Breast epithelium (tissue), 4 donors: ENCODE measurements at regions not wholly inside any gene's neighbourhood (a gene's known extent, or its start where the extent isn't known, plus 50 kb on each side); places are given as distances from the start of the nearest gene placed in this dataset.

Experiments
- DNase-seq, 2 donors: peaks; one replicate each; pipeline ENCODE4 v3.0.0-alpha.2; 2019; ENCODE audit warnings: low spot score in 2 of 2
- H3K27ac ChIP-seq, 2 donors: fragments of 200-600 bp; sonication (generic) in 1 of 2; one replicate each; pipeline ENCODE4 v1.5.1; 2016 to 2019; ENCODE audit warnings: mild to moderate bottlenecking in 1 of 2
- H3K27me3 ChIP-seq, 2 donors: fragments of 200-600 bp; sonication (generic) in 1 of 2; one replicate each; pipeline versions ENCODE4 v1.5.1 to v1.6.0; 2017 to 2019; ENCODE audit warnings: control low read depth in 1 of 2, mild to moderate bottlenecking in 1 of 2
- H3K36me3 ChIP-seq: fragments of 200-600 bp; one replicate; pipeline ENCODE4 v1.5.1; 2019
- H3K4me1 ChIP-seq, 2 donors: fragments of 200-600 bp; sonication (generic); one replicate each; pipeline ENCODE4 v1.5.1; 2016 to 2019; ENCODE audit warnings: control low read depth in 1 of 2
- H3K4me3 ChIP-seq, 3 donors: fragments of 200-600 bp; sonication (generic); 1 replicate in 2 of 3; 2 replicates in 1 of 3; pipeline ENCODE4 v1.5.1; 2016 to 2019; ENCODE audit warnings: mild to moderate bottlenecking in 3 of 3, moderate library complexity in 2 of 3
- H3K9me3 ChIP-seq, 2 donors: fragments of 200-600 bp; sonication (generic) in 1 of 2; one replicate each; pipeline ENCODE4 v1.5.1; 2016 to 2019; ENCODE audit warnings: control low read depth in 1 of 2
- CTCF ChIP-seq, 3 donors: fragments of 450-650 bp; IDR thresholded peaks; one replicate each; pipeline ENCODE4 v1.5.1; 2016 to 2017; ENCODE audit warnings: antibody characterized with exemption in 3 of 3, mild to moderate bottlenecking in 3 of 3, moderate library complexity in 3 of 3
- POLR2A ChIP-seq: fragments of 450-650 bp; IDR thresholded peaks from one replicate; pipeline ENCODE4 v1.6.1; 2016; ENCODE audit warnings: antibody characterized with exemption, mild to moderate bottlenecking, moderate library complexity
- POLR2AphosphoS5 ChIP-seq, 3 donors: sonication (generic); formaldehyde crosslinking; IDR thresholded peaks; one replicate each; pipeline ENCODE4 v1.6.1; 2017; ENCODE audit warnings: antibody characterized with exemption in 3 of 3
- intact Hi-C: fragments of 100-400 bp; cut with DNase I; formaldehyde crosslinking; loops from one replicate; pipeline ENCODE4 v1.15.1; 2023; ENCODE audit warnings: low total_unique reads

DNA sequence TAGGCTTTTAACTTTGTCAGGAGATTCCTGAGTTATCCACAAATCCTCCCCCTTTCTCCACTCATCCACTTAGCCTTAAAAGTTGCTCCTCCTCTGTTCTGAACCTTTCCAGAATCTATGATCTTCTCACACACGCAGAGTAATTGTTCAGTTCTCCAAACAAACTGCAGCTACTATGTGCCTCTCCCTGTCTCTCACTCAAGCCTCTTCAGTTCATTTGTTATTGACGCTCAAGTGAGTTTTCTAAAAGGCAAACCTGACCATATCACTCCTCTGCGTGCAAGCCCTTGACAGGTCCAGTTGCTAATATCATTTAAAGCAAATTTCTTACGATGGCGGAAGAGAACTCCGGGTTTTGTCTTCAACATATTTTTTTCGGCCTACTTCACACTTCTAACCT is 1169.7 kb upstream of the TENM4 start:
- Histone ChIP-seq H3K4me1 (no peaks in the 10 kb centered on the region), H3K27ac (no peak overlapping the region), H3K36me3 (no peaks in the 10 kb centered on the region), H3K9me3 (no peaks in the 10 kb centered on the region), H3K4me3 (no peak overlapping the region), H3K27me3 (no peaks in the 10 kb centered on the region)
- intact Hi-C loops: no loop called here
- DNase-seq: no peak
- no peak for TF ChIP-seq POLR2A
- no peak for TF ChIP-seq CTCF (IDR thresholded peaks at IDR 0.05)
- TF ChIP-seq POLR2AphosphoS5 (IDR thresholded peaks at IDR 0.05): no peak

GRCh38 chr11:80603472-80603871 is 1162.6 kb upstream of the TENM4 start:
- H3K9me3 ChIP-seq: no peaks in the 10 kb centered on the region
- H3K4me3 ChIP-seq: no peak overlapping the region
- H3K36me3 ChIP-seq: no peaks in the 10 kb centered on the region
- TF ChIP-seq POLR2A: no peak
- TF ChIP-seq CTCF (IDR thresholded peaks at IDR 0.05): no peak
- no peak for TF ChIP-seq POLR2AphosphoS5 (IDR thresholded peaks at IDR 0.05)
- intact Hi-C loops: no loop called here
- DNase-seq: no peak
- no peaks in the 10 kb centered on the region for H3K4me1 ChIP-seq
- no peak overlapping the region for H3K27ac ChIP-seq
- H3K27me3 ChIP-seq: no peaks in the 10 kb centered on the region

- DNase-seq: no peak
- no peak for TF ChIP-seq POLR2A
- no peak for TF ChIP-seq POLR2AphosphoS5 (IDR thresholded peaks at IDR 0.05)
- TF ChIP-seq CTCF (IDR thresholded peaks at IDR 0.05): no peak
- Histone ChIP-seq H3K4me1 (no peaks in the 10 kb centered on the region), H3K36me3 (no peaks in the 10 kb centered on the region), H3K9me3 (no peaks in the 10 kb centered on the region), H3K27me3 (no peaks in the 10 kb centered on the region), H3K4me3 (no peak overlapping the region), H3K27ac (no peak overlapping the region)
- intact Hi-C loops: no loop called here
These were observed 1158.1 kb upstream of the TENM4 start for GRCh38 chr11:80598905-80599304.

GRCh38 chr11:80596291-80596810 is 1155.5 kb upstream of the TENM4 start:
- Histone ChIP-seq H3K27me3 (no peaks in the 10 kb centered on the region), H3K4me1 (no peaks in the 10 kb centered on the region), H3K4me3 (no peak overlapping the region), H3K9me3 (no peaks in the 10 kb centered on the region), H3K27ac (no peak overlapping the region), H3K36me3 (no peaks in the 10 kb centered on the region)
- DNase-seq: no peak
- TF ChIP-seq POLR2AphosphoS5 (IDR thresholded peaks at IDR 0.05): no peak
- no peak for TF ChIP-seq CTCF (IDR thresholded peaks at IDR 0.05)
- no peak for TF ChIP-seq POLR2A
- intact Hi-C loops: no loop called here

GRCh38 chr11:80595011-80595410 is 1154.2 kb upstream of the TENM4 start:
- TF ChIP-seq POLR2A: no peak
- TF ChIP-seq CTCF (IDR thresholded peaks at IDR 0.05): no peak
- no peak for TF ChIP-seq POLR2AphosphoS5 (IDR thresholded peaks at IDR 0.05)
- DNase-seq: no peak
- Histone ChIP-seq H3K27ac (no peak overlapping the region), H3K4me3 (no peak overlapping the region), H3K9me3 (no peaks in the 10 kb centered on the region), H3K36me3 (no peaks in the 10 kb centered on the region), H3K27me3 (no peaks in the 10 kb centered on the region), H3K4me1 (no peaks in the 10 kb centered on the region)
- intact Hi-C loops: loop anchor here (2.0 kb wide), 1 partner anchor 50 kb away; no protein-coding TSS in a partner anchor
